ENCODE measurements at regions not wholly inside any gene's neighbourhood (a gene's known extent, or its start where the extent isn't known, plus 50 kb on each side); places are given as distances from the start of the nearest gene placed in this dataset.
"Not testable (repeated sequence)": the region's sequence is repeated elsewhere in the genome, so short reads cannot be mapped to it uniquely, and the experiment has no call there.

DNA sequence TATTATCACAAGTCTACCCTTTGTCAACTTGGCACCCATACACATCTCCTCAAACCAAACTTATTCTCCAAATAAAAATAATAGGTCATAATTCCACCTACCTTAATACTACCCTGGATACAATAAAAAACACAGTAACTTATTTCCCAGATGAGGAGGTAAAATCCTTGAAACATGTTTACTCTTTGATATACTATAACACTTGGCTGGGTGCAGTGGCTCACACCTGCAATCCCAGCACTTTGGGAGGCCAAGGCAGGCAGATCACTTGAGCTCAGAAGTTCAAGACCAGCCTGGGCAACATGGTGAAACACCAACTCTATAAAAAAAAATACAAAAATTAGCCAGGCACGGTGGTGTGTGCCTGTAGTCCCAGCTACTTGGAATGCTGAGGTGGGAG is 54.4 kb upstream of the PRSS3 start:
- DNase-seq, result not testable (repeated sequence)

DNA sequence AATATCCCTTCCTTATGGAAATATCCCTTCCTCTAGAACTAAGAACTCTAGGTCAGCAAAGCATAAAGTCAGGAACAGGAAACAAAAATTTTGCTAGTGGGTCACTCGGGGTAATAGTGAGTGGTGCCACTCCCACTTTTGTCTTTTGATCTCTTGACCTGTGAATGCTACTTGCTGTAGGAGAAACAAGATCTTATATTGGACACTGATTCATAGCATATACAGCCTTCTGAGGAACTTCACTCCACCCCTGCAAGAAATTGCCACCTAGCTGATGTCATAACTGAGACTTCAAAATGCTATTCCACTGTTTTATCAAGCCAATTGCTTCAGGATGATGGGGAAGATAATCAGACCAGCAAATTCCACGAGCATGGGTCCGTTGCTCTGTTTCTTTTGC is 53.3 kb upstream of the PRSS3 start:
- no peak for DNase-seq

DNA sequence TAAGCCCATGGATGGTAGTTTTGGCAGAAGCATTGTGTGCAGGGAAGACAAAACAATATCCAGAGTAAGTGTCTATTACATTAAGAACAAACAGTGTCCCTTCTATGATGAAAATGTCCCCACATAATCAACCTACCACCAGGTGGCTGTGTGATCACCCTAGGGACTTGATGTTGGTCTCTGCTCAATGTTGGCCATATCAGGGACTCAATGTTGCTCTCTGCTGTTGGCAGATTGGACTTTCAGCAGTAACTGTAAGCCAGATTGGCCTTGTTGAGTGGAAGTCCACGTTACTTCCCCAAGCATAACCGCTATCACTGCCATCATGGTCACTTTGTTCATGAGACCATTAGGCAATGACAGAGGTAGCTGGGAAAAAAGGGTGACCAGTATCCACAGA is 52.8 kb upstream of the PRSS3 start:
- no peak for DNase-seq
